Astrocyte (in vitro differentiated cells and primary cell): ENCODE measurements at regions not wholly inside any gene's neighbourhood (a gene's known extent, or its start where the extent isn't known, plus 50 kb on each side); places are given as distances from the start of the nearest gene placed in this dataset.

Experiments used
- EZH2 ChIP-seq: IDR thresholded peaks from 2 replicates; pipeline ENCODE4 v1.6.1; 2012; ENCODE audit warnings: mild to moderate bottlenecking, low read length, inconsistent platforms; ENCODE audit not compliant: insufficient read depth
- TF ChIP-seq, protein P1 (sequence below): IDR thresholded peaks from 2 replicates; pipeline ENCODE4 v1.5.1; 2011; ENCODE audit warnings: low read depth, mild to moderate bottlenecking, inconsistent platforms, low read length, moderate library complexity; ENCODE audit not compliant: insufficient read depth

DNA sequence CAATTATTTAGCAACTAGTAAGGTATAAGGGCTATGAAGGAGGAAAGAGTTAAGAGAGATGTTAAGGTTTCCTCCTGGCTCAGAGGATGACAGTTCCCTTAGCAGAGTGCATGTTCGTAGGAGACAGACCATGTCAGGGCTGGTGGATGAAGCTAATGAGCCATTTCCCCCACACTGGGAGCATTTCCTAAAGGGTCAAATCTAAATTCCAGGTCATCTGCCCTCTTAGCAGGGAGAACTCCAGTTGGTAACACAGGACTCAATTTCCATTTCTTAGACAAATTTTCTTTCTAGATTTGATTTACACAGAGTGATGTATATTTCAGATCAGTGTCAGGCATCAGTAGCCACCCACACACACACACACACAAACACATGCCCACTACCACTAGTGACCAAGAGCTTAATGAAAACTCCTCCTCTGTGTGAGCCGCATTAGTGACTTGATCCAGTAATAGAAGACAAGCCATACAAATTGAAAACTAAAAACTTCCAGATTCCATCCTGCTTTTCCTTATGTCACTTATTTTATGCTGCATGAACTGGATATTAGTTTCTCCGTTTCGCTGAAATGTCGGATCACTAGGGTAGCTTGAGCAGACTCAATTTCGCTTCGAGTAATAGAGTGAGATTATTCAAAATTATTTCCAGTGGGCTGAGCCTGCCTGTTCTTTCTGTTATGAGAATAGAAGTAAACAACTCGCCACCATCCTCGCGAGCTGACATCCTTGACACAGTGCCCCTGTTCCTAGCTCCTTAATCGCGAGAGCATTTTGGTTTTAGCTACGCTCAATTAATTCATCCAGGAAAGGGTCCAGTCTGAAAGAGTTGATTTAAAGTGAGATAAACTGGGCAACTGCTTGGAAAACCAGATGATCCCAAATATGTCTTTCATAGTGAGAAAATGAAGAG is 582.6 kb downstream of the SOX6 start:
- TF ChIP-seq, protein P1, sequence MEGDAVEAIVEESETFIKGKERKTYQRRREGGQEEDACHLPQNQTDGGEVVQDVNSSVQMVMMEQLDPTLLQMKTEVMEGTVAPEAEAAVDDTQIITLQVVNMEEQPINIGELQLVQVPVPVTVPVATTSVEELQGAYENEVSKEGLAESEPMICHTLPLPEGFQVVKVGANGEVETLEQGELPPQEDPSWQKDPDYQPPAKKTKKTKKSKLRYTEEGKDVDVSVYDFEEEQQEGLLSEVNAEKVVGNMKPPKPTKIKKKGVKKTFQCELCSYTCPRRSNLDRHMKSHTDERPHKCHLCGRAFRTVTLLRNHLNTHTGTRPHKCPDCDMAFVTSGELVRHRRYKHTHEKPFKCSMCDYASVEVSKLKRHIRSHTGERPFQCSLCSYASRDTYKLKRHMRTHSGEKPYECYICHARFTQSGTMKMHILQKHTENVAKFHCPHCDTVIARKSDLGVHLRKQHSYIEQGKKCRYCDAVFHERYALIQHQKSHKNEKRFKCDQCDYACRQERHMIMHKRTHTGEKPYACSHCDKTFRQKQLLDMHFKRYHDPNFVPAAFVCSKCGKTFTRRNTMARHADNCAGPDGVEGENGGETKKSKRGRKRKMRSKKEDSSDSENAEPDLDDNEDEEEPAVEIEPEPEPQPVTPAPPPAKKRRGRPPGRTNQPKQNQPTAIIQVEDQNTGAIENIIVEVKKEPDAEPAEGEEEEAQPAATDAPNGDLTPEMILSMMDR: no peak
- TF ChIP-seq EZH2: no peak
